ENCODE measurements at regions not wholly inside any gene's neighbourhood (a gene's known extent, or its start where the extent isn't known, plus 50 kb on each side); places are given as distances from the start of the nearest gene placed in this dataset.

- DNase-seq = no peak
Measured at GRCh38 chr13:109644069-109644750, 142.2 kb downstream of the IRS2 start.

DNA sequence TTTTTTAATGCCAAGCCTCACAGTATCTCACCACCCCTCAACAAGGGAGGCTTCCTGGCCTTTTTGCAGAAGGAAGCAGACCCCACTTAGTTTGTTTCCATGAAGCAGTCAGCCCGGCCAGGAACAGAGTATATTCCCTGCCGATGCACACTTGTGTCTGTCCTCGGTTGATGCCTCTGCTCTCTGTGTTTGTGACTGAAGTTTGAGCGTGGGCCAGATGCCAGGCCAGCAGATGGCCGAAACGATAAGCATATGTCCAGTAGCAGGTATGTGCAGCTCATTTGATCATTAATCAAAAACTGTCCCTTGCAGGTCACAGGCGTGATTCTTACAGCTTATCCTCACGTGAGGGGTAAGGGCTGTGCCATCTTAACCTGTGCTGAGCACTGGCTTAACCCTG lies 144.0 kb downstream of the IRS2 start:
- no peak for DNase-seq

DNA sequence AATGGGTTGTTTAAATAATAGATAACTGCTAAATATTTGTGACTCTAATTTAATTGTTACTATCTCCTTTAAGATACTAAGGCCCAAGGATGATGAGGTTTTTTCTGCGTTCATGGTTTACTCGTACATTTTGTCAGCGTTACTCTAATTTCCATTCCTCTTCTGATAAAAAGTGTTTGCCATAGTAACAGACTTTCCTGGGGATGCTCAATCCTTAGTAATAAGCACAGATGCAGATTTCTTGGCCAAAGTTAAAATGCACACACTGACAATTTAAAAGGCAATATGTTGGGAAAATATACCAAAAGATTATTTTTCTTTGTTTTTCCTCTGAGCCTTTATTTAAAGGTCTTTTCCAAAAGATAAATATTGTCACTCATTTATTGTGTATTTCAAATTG lies 149.6 kb downstream of the IRS2 start:
- no peak for DNase-seq

DNA sequence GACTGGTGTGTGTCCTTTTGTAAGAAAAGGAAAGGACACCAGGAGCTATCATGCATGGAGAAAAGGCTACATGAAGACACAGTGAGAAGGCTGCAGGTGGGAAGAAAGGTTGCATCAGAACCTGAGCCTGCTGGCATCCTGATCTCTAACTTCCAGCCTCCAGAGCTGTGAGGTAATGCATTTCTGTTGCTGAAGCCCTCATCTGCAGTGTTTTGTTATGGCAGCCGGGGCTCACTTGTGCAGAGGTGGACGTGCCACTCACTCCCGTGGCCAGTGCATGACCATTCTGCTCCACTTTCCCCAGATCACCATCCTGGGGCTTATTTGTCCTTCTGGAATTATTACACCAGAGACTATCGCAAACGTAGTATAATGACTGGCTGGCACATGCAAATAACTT lies 155.3 kb downstream of the IRS2 start:
- no peak for DNase-seq

DNA sequence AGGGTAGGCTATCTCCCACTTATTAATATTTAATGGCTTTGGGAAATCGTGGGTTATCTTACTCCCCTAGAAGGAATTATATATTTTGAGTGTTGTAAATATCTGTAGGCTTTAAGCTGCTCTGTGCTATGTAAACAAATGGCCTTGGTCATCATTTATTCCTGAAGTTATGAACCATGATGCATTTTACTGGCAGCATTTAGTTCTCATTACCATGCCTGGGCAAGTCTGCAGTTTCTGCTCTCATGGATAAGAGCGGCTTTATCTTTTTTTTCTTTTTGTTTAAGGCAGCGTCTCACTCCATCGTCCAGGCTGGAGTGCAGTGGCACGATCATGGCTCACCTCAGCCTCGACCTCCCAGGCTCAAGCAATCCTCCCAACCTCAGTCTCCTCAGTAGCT lies 156.1 kb downstream of the IRS2 start:
- DNase-seq = no peak

DNA sequence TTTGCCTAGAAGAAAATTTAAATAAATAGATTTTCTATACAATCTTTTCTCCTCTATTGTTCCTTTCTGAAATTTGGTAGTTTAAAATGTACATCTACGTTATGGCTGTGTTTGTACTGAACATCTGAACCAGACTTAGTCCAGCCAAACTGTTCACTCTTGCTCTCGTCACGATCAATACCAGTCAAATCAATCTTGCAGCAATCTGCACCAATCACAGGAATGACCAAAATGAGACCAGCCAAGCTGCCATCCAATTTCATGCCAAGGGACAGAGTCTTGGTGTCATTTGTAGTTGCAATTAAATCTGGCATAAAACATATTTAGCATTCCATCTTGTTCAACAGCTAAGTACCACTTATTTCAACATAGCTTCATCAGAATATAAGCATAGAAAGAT lies 156.6 kb downstream of the IRS2 start:
- no peak for DNase-seq

DNA sequence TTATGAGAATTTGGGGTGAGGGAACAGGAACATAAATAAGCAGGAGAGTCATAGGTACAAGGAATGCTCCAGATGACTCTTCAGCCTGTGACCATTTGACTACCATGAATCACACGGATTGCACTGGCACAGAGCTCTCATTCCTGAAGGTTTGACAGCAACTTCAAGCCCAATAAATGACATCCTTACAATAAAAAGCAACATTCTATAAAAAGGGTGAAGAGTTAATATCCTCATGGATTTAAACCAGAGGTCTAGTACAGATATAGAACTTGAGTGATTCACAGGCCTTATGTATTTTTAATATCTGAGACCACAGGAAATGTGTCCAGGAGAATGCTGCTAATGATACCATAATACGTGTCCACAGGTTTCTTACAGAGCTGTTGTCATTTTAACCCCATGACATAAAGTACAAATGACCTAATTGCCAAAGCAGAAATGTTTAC lies 158.1 kb downstream of the IRS2 start:
- no peak for DNase-seq

DNA sequence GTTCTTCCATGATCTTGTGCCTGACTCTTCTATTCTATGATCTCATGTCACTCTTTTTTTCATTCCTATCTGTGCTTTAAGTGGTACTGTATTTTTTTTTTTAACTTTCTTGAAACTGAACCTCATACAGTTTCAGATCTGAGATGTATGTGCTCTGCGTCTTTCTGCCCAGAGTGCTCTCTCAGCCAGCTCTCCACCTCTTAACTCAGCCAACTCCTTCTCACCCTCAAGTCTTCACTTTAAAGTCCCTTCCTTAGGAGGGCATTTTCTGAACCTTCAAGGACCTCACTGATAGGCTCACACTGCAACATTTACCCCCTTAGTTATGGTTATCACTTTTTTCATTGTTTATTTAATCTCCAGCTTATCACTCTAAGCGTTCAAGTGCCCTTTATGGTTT lies 158.7 kb downstream of the IRS2 start:
- no peak for DNase-seq

DNA sequence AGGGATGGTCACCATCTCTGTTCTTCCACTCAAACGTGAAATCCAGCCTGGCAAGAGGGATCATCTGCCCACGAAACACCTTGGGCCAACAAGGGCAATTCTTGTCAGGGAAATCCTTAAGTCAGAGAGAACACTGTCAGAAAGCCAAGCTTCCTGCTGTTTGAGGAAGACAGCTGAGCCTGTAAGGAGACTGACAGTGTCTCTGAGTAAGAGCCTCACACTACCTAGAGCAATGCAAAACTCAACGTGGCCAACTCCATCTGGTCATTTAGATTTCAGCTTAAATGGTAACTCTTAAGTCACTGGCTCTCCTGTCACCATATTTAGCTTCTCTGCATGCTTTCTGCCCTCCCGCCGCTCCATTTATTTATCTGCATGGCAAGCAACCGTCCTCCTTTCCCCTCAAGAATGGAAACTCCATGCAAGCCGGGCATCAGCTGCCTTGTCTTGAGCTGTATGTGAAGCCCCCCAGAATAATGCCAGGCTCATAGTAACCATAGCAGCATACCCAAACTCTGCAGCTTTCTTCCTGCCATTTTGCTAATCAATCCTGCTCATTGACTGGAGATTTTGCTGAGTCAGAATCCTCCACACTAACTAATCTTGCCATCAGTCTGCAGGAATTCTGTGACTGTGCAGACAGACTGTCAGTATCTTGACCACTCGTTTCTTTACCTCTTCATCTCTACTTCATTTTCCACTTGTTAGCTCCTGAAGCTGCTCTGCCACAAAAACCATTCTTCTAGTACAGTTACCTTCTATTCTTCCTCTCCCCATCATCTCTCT lies 159.8 kb downstream of the IRS2 start:
- no peak for DNase-seq

GRCh38 chr13:109625156-109625555 lies 161.2 kb downstream of the IRS2 start:
- no peak for DNase-seq

DNA sequence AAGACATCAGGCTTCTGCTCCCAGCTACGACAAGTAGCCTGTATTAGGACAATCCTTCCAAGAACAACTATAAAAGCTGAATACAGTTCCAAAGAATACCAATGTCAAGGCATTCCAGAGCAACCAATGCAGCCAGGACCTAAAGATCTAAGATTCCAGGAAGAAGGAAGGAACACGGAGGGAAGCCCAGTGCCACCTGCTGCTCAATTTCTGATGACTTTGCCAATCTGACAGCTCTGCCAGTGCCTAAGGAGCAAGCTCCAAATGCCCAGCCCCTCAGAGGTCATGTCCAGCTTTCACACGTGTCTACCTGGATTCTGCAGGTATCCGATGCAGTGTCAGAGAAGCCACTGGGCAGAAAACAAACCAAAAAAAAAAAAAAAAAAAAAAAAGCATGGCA lies 164.4 kb downstream of the IRS2 start:
- no peak for DNase-seq

DNA sequence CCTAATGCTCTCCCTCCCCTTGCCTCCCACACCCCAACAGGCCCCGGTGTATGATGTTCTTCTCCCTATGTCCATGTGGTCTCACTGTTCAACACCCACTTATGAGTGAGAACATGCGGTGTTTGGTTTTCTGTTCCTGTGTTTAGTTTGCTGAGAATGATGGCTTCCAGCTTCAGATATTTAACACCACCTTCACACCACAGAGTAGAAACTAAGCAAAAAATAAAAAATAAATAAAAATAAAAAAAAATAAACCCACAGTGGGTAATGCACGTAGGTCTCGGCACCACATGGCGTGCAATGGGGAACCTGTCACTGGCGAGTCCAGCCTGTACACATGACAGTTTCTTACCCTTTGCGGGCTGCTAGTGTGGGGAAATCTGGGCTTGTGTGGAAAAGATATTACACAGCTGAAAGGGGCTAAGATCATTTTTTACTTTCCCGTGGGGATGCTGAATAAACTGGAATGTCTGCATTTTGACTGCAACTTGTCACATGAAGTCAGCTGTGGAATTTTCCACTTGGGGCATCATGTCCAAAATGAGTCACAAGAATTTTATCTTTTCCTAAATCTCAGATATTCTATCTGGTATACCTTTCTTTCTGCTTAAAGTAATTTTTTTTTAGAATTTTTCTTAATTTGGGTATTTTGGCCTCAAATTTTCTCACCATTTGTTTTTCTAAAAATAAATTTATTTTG lies 170.5 kb downstream of the IRS2 start:
- no peak for DNase-seq

- no peak for DNase-seq
Measured at GRCh38 chr13:109611912-109612691, 174.3 kb downstream of the IRS2 start.

GRCh38 chr13:109610517-109610916 lies 175.9 kb downstream of the IRS2 start:
- DNase-seq = peak; percentile 77

DNA sequence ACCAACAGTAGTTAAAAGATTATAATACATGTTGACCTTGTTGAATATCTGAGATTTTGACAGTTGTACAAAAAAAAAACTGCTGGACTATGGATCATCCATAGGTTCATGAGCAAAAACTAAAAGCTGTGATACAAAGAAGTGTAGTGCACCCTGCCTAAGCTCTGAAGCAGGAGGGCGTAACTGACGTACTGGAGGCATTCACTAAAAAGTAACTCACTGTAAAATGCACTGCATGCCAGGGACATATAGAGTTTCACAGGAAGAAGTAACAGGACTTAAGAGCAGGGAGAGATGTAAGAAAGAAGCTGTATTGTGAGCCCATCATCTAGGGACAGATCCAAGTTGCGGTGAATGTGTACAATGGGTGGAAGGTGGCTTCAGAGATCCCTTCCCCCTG lies 177.9 kb downstream of the IRS2 start:
- DNase-seq = no peak

DNA sequence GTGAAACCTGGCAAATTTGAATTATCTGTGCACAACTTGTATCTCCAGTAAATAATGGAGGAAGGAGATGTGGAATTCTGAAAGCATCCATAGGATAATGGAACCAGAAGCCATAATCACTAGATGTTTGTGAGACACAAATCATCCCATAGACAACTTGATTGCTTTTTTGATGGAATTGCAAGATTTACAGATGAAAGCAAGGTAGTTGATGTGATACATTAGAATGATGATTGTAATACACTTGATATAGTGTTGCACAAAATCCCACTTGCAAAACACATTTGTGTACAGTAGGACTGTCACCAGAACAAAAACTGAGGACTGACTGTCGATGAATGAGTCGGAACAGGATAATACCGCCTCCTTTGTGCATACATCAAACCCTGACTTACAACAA lies 178.3 kb downstream of the IRS2 start:
- DNase-seq = no peak

DNA sequence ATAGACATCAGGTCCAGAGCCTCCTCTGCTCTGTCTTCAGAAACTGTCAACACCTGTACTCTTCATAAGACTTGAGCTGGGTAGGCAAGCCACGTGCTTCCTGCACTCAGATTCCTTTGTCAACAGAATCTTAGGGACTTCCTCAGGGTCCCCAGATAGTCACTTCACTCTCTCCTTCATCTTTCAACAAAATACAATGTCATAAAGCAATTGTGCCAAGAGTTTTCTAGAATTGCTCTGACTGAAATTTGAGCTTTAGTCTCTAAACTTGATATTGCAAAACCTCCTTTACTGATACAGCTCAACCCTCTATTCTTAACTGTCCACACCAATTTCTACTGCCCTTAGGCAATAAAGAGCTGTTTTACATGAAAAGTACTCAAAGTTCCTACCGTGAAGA lies 179.9 kb downstream of the IRS2 start:
- no peak for DNase-seq

DNA sequence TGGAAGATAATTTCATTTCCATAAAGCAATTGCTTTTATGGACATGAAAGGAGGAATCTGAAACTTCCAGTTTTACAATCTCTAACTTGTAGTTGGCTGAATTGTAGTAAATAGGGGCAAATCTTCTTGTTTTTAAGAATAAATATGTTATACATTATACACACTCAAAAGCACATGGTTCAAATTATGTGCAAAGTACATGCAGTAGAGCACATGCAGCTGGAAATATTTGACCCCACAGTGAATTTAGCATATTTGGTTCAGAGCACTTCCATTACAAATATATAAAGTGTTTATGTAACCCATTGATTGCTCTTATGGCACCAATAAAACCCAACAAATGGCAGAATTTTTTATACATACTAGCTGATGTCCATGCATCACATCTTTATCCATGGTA lies 180.5 kb downstream of the IRS2 start:
- no peak for DNase-seq

DNA sequence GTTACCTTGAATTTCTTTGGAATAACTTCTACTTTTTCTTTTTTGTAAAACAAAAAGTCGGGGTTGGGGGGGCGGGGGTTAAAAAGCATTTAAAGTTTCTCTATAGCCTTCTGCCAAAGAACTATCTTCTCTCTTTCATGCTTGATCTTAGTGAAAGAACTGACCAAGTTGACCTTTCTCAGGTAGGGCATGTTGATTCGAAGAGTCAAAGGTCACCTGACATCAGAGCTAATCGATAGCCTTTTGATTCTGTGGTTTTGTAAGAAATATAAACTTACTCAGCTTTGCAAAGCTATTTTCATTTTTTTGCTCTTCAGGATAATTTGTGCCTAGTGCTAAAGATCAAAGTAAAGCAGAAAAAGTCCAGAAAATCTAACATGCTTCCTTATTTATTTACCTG lies 181.5 kb downstream of the IRS2 start:
- no peak for DNase-seq

DNA sequence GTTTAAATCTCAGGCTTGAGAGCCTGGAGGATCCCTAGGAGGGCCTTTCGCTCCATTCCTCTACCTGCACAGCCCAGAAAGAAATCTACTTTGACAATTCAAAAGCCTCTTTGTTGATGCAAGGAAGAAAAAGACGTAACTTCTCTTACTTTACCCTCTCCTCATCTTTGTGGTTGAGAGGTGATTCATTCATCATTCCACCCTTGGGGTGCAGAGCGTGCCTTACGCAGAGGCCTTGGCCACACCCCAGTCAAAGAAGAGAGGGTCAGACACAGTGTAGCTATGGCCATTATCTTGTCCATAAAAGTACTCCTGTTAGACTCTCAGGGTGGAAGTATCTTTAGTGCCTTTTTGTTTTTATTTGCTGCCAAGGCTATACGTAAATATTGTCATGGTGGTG lies 184.0 kb downstream of the IRS2 start:
- no peak for DNase-seq

GRCh38 chr13:109599901-109600657 lies 186.3 kb downstream of the IRS2 start:
- no peak for DNase-seq

GRCh38 chr13:109595471-109595870 lies 190.9 kb downstream of the IRS2 start:
- no peak for DNase-seq

DNA sequence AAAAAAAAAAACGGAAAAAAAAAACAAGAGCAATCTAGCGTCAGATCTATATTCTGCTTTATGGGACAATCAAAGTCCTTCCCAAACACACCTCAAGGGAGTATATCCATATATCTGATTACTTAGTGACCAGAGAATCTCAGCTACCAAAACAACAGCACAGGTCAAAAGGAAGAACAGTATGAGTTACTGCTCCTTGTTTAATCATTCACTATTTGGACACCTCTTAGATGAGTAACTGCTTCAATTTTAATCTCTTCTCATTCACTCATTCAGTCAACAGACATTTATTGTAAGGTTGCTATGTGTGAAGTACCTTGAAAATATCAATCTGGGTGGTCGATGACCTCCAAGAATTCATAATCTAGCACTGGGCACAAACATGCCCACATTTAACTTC lies 193.2 kb downstream of the IRS2 start:
- DNase-seq = no peak
